ENCODE measurements at regions not wholly inside any gene's neighbourhood (a gene's known extent, or its start where the extent isn't known, plus 50 kb on each side); places are given as distances from the start of the nearest gene placed in this dataset.
A peak's percentile ranks its signal among the peaks of the same experiment; 100 is the strongest.
"Not testable (repeated sequence)": the region's sequence is repeated elsewhere in the genome, so short reads cannot be mapped to it uniquely, and the experiment has no call there.

GRCh38 chr2:87640961-87641563 lies 106.8 kb upstream of the PLGLB2 start:
- H4K20me1 ChIP-seq (ENCODE audit: control insufficient read depth, extremely low read depth, insufficient read depth, low read length); H2AFZ ChIP-seq (ENCODE audit: control insufficient read depth, low read length); DNase-seq (ENCODE audit: low read depth, low spot score); H3K27ac ChIP-seq (ENCODE audit: control insufficient read depth, insufficient read depth, low read length); H3K4me1 ChIP-seq (ENCODE audit: control insufficient read depth, extremely low read depth, insufficient read depth, low read length); dilution Hi-C loops (cut with MboI; ENCODE audit: extremely low pct_ligation_motif_present, low sequenced_read_pairs); H3K79me2 ChIP-seq (ENCODE audit: control insufficient read depth, insufficient read depth, low read length); H3K27me3 ChIP-seq (ENCODE audit: control insufficient read depth, extremely low read depth, insufficient read depth, low read length); H3K9me1 ChIP-seq (ENCODE audit: control insufficient read depth, extremely low read depth, insufficient read depth, low read length); H3K9me3 ChIP-seq (ENCODE audit: control insufficient read depth, low read depth, low read length); H3K4me3 ChIP-seq (ENCODE audit: control insufficient read depth in 2 of 3, extremely low read depth in 1 of 3, insufficient read depth in 2 of 3, low read depth in 1 of 3, low read length in 3 of 3); H3K4me2 ChIP-seq (ENCODE audit: control insufficient read depth, extremely low read depth, insufficient read depth, low read depth, low read length); H3K36me3 ChIP-seq (ENCODE audit: control insufficient read depth in 2 of 2, extremely low read depth in 1 of 2, insufficient read depth in 2 of 2, low read length in 2 of 2); H3K9ac ChIP-seq (ENCODE audit: control insufficient read depth, extremely low read depth, insufficient read depth, low read length): not testable (repeated sequence)
- FAIRE-seq = peak; percentile 61

DNA sequence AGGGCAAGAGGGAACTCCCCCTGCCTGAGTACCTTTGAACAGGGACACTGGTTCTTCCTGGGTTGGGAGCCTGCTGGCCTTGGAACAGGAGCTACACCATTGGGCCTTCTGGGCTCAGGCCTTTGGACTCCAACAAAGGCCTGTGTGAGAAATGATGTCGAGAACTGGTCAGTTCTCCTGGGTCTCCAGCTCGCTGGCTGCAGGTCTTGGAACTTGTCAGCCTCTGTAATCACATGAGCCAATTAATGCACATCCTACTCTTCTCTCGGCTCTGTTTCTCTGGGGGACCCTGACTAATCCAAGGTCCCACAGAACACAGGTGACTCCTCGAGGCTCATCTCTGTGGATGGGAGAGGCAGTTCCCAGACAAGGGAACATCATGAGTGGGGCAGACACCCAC lies 104.7 kb upstream of the PLGLB2 start:
- H3K79me2 ChIP-seq (ENCODE audit: control insufficient read depth, insufficient read depth, low read length); dilution Hi-C loops (cut with MboI; ENCODE audit: extremely low pct_ligation_motif_present, low sequenced_read_pairs); H4K20me1 ChIP-seq (ENCODE audit: control insufficient read depth, extremely low read depth, insufficient read depth, low read length); H3K9ac ChIP-seq (ENCODE audit: control insufficient read depth, extremely low read depth, insufficient read depth, low read length); H3K36me3 ChIP-seq (ENCODE audit: control insufficient read depth in 2 of 2, extremely low read depth in 1 of 2, insufficient read depth in 2 of 2, low read length in 2 of 2); H2AFZ ChIP-seq (ENCODE audit: control insufficient read depth, low read length); FAIRE-seq; H3K4me1 ChIP-seq (ENCODE audit: control insufficient read depth, extremely low read depth, insufficient read depth, low read length); H3K9me3 ChIP-seq (ENCODE audit: control insufficient read depth, low read depth, low read length); H3K9me1 ChIP-seq (ENCODE audit: control insufficient read depth, extremely low read depth, insufficient read depth, low read length); DNase-seq (ENCODE audit: low read depth, low spot score); H3K27me3 ChIP-seq (ENCODE audit: control insufficient read depth, extremely low read depth, insufficient read depth, low read length); H3K4me2 ChIP-seq (ENCODE audit: control insufficient read depth, extremely low read depth, insufficient read depth, low read depth, low read length); H3K4me3 ChIP-seq (ENCODE audit: control insufficient read depth in 2 of 3, extremely low read depth in 1 of 3, insufficient read depth in 2 of 3, low read depth in 1 of 3, low read length in 3 of 3); H3K27ac ChIP-seq (ENCODE audit: control insufficient read depth, insufficient read depth, low read length): not testable (repeated sequence)

- H3K27me3 ChIP-seq (ENCODE audit: control insufficient read depth, extremely low read depth, insufficient read depth, low read length); H4K20me1 ChIP-seq (ENCODE audit: control insufficient read depth, extremely low read depth, insufficient read depth, low read length); H2AFZ ChIP-seq (ENCODE audit: control insufficient read depth, low read length); H3K9me3 ChIP-seq (ENCODE audit: control insufficient read depth, low read depth, low read length); H3K4me1 ChIP-seq (ENCODE audit: control insufficient read depth, extremely low read depth, insufficient read depth, low read length); H3K79me2 ChIP-seq (ENCODE audit: control insufficient read depth, insufficient read depth, low read length); H3K36me3 ChIP-seq (ENCODE audit: control insufficient read depth in 2 of 2, extremely low read depth in 1 of 2, insufficient read depth in 2 of 2, low read length in 2 of 2); dilution Hi-C loops (cut with MboI; ENCODE audit: extremely low pct_ligation_motif_present, low sequenced_read_pairs); FAIRE-seq; H3K27ac ChIP-seq (ENCODE audit: control insufficient read depth, insufficient read depth, low read length); H3K9ac ChIP-seq (ENCODE audit: control insufficient read depth, extremely low read depth, insufficient read depth, low read length); H3K4me2 ChIP-seq (ENCODE audit: control insufficient read depth, extremely low read depth, insufficient read depth, low read depth, low read length); H3K4me3 ChIP-seq (ENCODE audit: control insufficient read depth in 2 of 3, extremely low read depth in 1 of 3, insufficient read depth in 2 of 3, low read depth in 1 of 3, low read length in 3 of 3); H3K9me1 ChIP-seq (ENCODE audit: control insufficient read depth, extremely low read depth, insufficient read depth, low read length); DNase-seq (ENCODE audit: low read depth, low spot score): not testable (repeated sequence)
Measured at GRCh38 chr2:87647737-87648498, 100.0 kb upstream of the PLGLB2 start.

DNA sequence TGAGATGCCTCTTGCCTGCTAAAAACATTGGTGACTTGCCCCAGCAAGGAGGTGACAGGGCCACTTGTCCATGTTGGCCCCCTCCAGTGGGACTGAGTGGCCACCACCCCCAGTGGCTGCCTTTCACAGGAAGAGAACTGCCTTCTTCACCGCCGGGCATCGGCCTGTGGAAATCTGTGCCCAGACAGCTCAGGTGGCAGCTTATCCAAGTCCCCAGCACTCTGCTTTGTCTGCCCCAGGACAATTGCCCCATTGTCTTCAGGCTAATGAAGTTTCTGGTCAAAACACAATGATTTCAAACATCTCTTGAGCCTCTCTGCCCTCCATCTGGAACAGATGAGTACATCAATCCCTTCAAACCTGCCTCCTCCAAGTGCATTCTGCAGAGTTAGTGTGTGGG lies 99.1 kb upstream of the PLGLB2 start:
- H3K4me1 ChIP-seq (ENCODE audit: control insufficient read depth, extremely low read depth, insufficient read depth, low read length); FAIRE-seq; dilution Hi-C loops (cut with MboI; ENCODE audit: extremely low pct_ligation_motif_present, low sequenced_read_pairs); DNase-seq (ENCODE audit: low read depth, low spot score); H3K4me3 ChIP-seq (ENCODE audit: control insufficient read depth in 2 of 3, extremely low read depth in 1 of 3, insufficient read depth in 2 of 3, low read depth in 1 of 3, low read length in 3 of 3); H3K9me1 ChIP-seq (ENCODE audit: control insufficient read depth, extremely low read depth, insufficient read depth, low read length); H3K27me3 ChIP-seq (ENCODE audit: control insufficient read depth, extremely low read depth, insufficient read depth, low read length); H3K9me3 ChIP-seq (ENCODE audit: control insufficient read depth, low read depth, low read length); H3K4me2 ChIP-seq (ENCODE audit: control insufficient read depth, extremely low read depth, insufficient read depth, low read depth, low read length); H4K20me1 ChIP-seq (ENCODE audit: control insufficient read depth, extremely low read depth, insufficient read depth, low read length); H3K9ac ChIP-seq (ENCODE audit: control insufficient read depth, extremely low read depth, insufficient read depth, low read length); H3K79me2 ChIP-seq (ENCODE audit: control insufficient read depth, insufficient read depth, low read length); H3K36me3 ChIP-seq (ENCODE audit: control insufficient read depth in 2 of 2, extremely low read depth in 1 of 2, insufficient read depth in 2 of 2, low read length in 2 of 2); H3K27ac ChIP-seq (ENCODE audit: control insufficient read depth, insufficient read depth, low read length); H2AFZ ChIP-seq (ENCODE audit: control insufficient read depth, low read length): not testable (repeated sequence)

GRCh38 chr2:87649871-87650270 lies 98.0 kb upstream of the PLGLB2 start:
- H3K9me3 ChIP-seq (ENCODE audit: control insufficient read depth, low read depth, low read length); H3K27ac ChIP-seq (ENCODE audit: control insufficient read depth, insufficient read depth, low read length); H3K79me2 ChIP-seq (ENCODE audit: control insufficient read depth, insufficient read depth, low read length); H3K36me3 ChIP-seq (ENCODE audit: control insufficient read depth in 2 of 2, extremely low read depth in 1 of 2, insufficient read depth in 2 of 2, low read length in 2 of 2); DNase-seq (ENCODE audit: low read depth, low spot score); FAIRE-seq; H3K4me3 ChIP-seq (ENCODE audit: control insufficient read depth in 2 of 3, extremely low read depth in 1 of 3, insufficient read depth in 2 of 3, low read depth in 1 of 3, low read length in 3 of 3); H4K20me1 ChIP-seq (ENCODE audit: control insufficient read depth, extremely low read depth, insufficient read depth, low read length); H2AFZ ChIP-seq (ENCODE audit: control insufficient read depth, low read length); H3K27me3 ChIP-seq (ENCODE audit: control insufficient read depth, extremely low read depth, insufficient read depth, low read length); dilution Hi-C loops (cut with MboI; ENCODE audit: extremely low pct_ligation_motif_present, low sequenced_read_pairs); H3K9ac ChIP-seq (ENCODE audit: control insufficient read depth, extremely low read depth, insufficient read depth, low read length); H3K4me2 ChIP-seq (ENCODE audit: control insufficient read depth, extremely low read depth, insufficient read depth, low read depth, low read length); H3K9me1 ChIP-seq (ENCODE audit: control insufficient read depth, extremely low read depth, insufficient read depth, low read length); H3K4me1 ChIP-seq (ENCODE audit: control insufficient read depth, extremely low read depth, insufficient read depth, low read length): not testable (repeated sequence)
